Germinal center (tissue), 1 donor: ENCODE measurements at regions not wholly inside any gene's neighbourhood (a gene's known extent, or its start where the extent isn't known, plus 50 kb on each side); places are given as distances from the start of the nearest gene placed in this dataset.
"Not testable (repeated sequence)": the region's sequence is repeated elsewhere in the genome, so short reads cannot be mapped to it uniquely, and the experiment has no call there.

ENCODE experiments used
- DNase-seq: peaks from one replicate; pipeline ENCODE4 v3.0.0; 2012; ENCODE audit warnings: mixed read lengths, low spot score

GRCh38 chr3:18618723-18619122 lies 193.6 kb upstream of the SATB1 start:
- no peak for DNase-seq

- no peak for DNase-seq
These were observed 186.9 kb upstream of the SATB1 start for GRCh38 chr3:18611991-18612390.

- DNase-seq: no peak
These were observed 184.0 kb upstream of the SATB1 start for GRCh38 chr3:18609187-18609586.

- no peak for DNase-seq
These were observed 172.8 kb upstream of the SATB1 start for GRCh38 chr3:18597919-18598318.

- no peak for DNase-seq
These were observed 168.1 kb upstream of the SATB1 start for GRCh38 chr3:18593231-18593630.

GRCh38 chr3:18591120-18591519 lies 166.0 kb upstream of the SATB1 start:
- no peak for DNase-seq

- no peak for DNase-seq
These were observed 160.9 kb upstream of the SATB1 start for GRCh38 chr3:18586076-18586475.

- no peak for DNase-seq
These were observed 160.1 kb upstream of the SATB1 start for GRCh38 chr3:18585004-18585968.

GRCh38 chr3:18580268-18580667 lies 155.1 kb upstream of the SATB1 start:
- no peak for DNase-seq

- DNase-seq: no peak
These were observed 154.5 kb upstream of the SATB1 start for GRCh38 chr3:18579661-18580060.

GRCh38 chr3:18575573-18575972 lies 150.4 kb upstream of the SATB1 start:
- no peak for DNase-seq

GRCh38 chr3:18572809-18573208 lies 147.7 kb upstream of the SATB1 start:
- DNase-seq: no peak

GRCh38 chr3:18567293-18567692 lies 142.2 kb upstream of the SATB1 start:
- no peak for DNase-seq

GRCh38 chr3:18562364-18563154 lies 137.4 kb upstream of the SATB1 start:
- DNase-seq: no peak

- peak; percentile 34 for DNase-seq
These were observed 134.2 kb upstream of the SATB1 start for GRCh38 chr3:18559331-18559842.

- no peak for DNase-seq
These were observed 133.4 kb upstream of the SATB1 start for GRCh38 chr3:18558507-18558906.

GRCh38 chr3:18557216-18557615 lies 132.1 kb upstream of the SATB1 start:
- no peak for DNase-seq

GRCh38 chr3:18556503-18557135 lies 131.5 kb upstream of the SATB1 start:
- DNase-seq: no peak

- no peak for DNase-seq
These were observed 130.9 kb upstream of the SATB1 start for GRCh38 chr3:18556001-18556408.

- DNase-seq: not testable (repeated sequence)
These were observed 127.5 kb upstream of the SATB1 start for GRCh38 chr3:18552579-18553105.

GRCh38 chr3:18546632-18547031 lies 121.5 kb upstream of the SATB1 start:
- no peak for DNase-seq

GRCh38 chr3:18544146-18544545 lies 119.0 kb upstream of the SATB1 start:
- DNase-seq: no peak
